ENCODE measurements at regions not wholly inside any gene's neighbourhood (a gene's known extent, or its start where the extent isn't known, plus 50 kb on each side); places are given as distances from the start of the nearest gene placed in this dataset.

GRCh38 chr5:16229357-16229940 lies 49.9 kb upstream of the MARCHF11 start:
- no peak for ATAC-seq
- Histone ChIP-seq H3K4me2 (ENCODE audit: low read length) (no peak overlapping the region), H3K9ac (ENCODE audit: low read length) (no peak overlapping the region), H3K4me1 (ENCODE audit: control insufficient read depth in 1 of 2, insufficient read depth in 2 of 2, low read length in 2 of 2) (no peaks in the 10 kb centered on the region), H3K27me3 (ENCODE audit: insufficient read depth, low read length) (no peaks in the 10 kb centered on the region), H3K9me3 (ENCODE audit: control insufficient read depth in 1 of 2, insufficient read depth in 1 of 2, low read depth in 1 of 2, low read length in 2 of 2) (no peaks in the 10 kb centered on the region), H3K79me2 (ENCODE audit: insufficient read depth, low read length) (no peaks in the 10 kb centered on the region), H4K20me1 (ENCODE audit: insufficient read depth) (no peaks in the 10 kb centered on the region; the same call in 1 of the 2 replicates), H2AFZ (ENCODE audit: low read depth, low read length, poor library complexity, severe bottlenecking) (no peak overlapping the region), H3K36me3 (ENCODE audit: control insufficient read depth in 1 of 2, insufficient read depth in 2 of 2, low read length in 2 of 2) (no peaks in the 10 kb centered on the region), H3K9me2 (ENCODE audit: insufficient read depth) (no peaks in the 10 kb centered on the region), H3K27ac (ENCODE audit: low read depth, low read length) (no peak overlapping the region), H3K4me3 (replicated peaks in 1 of 2; ENCODE audit: low read depth in 1 of 2, low read length in 2 of 2) (no peak overlapping the region)
- RAD21 ChIA-PET (ENCODE audit: low non-redundant PET in 1 of 2, low total read pairs in 2 of 2, uncharacterized antibody in 2 of 2, unreplicated experiment in 2 of 2) = no interaction called here
- TF ChIP-seq, protein P1, sequence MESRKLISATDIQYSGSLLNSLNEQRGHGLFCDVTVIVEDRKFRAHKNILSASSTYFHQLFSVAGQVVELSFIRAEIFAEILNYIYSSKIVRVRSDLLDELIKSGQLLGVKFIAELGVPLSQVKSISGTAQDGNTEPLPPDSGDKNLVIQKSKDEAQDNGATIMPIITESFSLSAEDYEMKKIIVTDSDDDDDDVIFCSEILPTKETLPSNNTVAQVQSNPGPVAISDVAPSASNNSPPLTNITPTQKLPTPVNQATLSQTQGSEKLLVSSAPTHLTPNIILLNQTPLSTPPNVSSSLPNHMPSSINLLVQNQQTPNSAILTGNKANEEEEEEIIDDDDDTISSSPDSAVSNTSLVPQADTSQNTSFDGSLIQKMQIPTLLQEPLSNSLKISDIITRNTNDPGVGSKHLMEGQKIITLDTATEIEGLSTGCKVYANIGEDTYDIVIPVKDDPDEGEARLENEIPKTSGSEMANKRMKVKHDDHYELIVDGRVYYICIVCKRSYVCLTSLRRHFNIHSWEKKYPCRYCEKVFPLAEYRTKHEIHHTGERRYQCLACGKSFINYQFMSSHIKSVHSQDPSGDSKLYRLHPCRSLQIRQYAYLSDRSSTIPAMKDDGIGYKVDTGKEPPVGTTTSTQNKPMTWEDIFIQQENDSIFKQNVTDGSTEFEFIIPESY (IDR thresholded peaks at IDR 0.05; ENCODE audit: extremely low read depth, insufficient replicate concordance, low read length) = no peak
- no peak for TF ChIP-seq CBX3 (IDR thresholded peaks at IDR 0.05; ENCODE audit: low read depth)
- TF ChIP-seq REST (IDR thresholded peaks at IDR 0.05; ENCODE audit: low read depth) = no peak
- TF ChIP-seq EZH2phosphoT487 (IDR thresholded peaks at IDR 0.05; ENCODE audit: borderline replicate concordance) = no peak
- TF ChIP-seq EGR1 (IDR thresholded peaks at IDR 0.05; ENCODE audit: low read depth) = no peak
- no peak for TF ChIP-seq POLR2A (IDR thresholded peaks at IDR 0.05; ENCODE audit: borderline replicate concordance, extremely low read depth, insufficient read depth, insufficient read length)
- CTCF ChIA-PET = no interaction called here
- intact Hi-C loops (cut with micrococcal nuclease) = no loop called here
- POLR2A ChIA-PET = no interaction called here
- no peak for DNase-seq (ENCODE audit: low read depth, low spot score)
- BruUV-seq (replicated peaks) = no TSS peak
